ENCODE measurements at regions not wholly inside any gene's neighbourhood (a gene's known extent, or its start where the extent isn't known, plus 50 kb on each side); places are given as distances from the start of the nearest gene placed in this dataset.

- no peak for TF ChIP-seq HOXA7 (CRISPR knock-in tag; IDR thresholded peaks at IDR 0.05; ENCODE audit: borderline replicate concordance)
- TF ChIP-seq CTCF (tag by site-specific recombination; IDR thresholded peaks at IDR 0.05): no peak
- no peak for TF ChIP-seq PBX3 (CRISPR knock-in tag; IDR thresholded peaks at IDR 0.05)
- TF ChIP-seq KLF16 (tag by site-specific recombination; IDR thresholded peaks at IDR 0.05): no peak
- no peak for TF ChIP-seq PRDM10 (tag by site-specific recombination; IDR thresholded peaks at IDR 0.05)
- no peak for TF ChIP-seq FEZF1 (tag by site-specific recombination; IDR thresholded peaks at IDR 0.05)
- TF ChIP-seq ZBTB49 (tag by site-specific recombination; IDR thresholded peaks at IDR 0.05; ENCODE audit: low read depth): no peak
- no peak for TF ChIP-seq GLI4 (tag by site-specific recombination; IDR thresholded peaks at IDR 0.05)
- TF ChIP-seq ZNF792 (tag by site-specific recombination; IDR thresholded peaks at IDR 0.05): no peak
- TF ChIP-seq ZNF239 (tag by site-specific recombination; IDR thresholded peaks at IDR 0.05): no peak
- TF ChIP-seq ZNF629 (tag by site-specific recombination; IDR thresholded peaks at IDR 0.05): no peak
Measured at GRCh38 chr1:50333595-50333974, 89.7 kb downstream of the DMRTA2 start.
